Mesendoderm (in vitro differentiated cells): ENCODE measurements at regions not wholly inside any gene's neighbourhood (a gene's known extent, or its start where the extent isn't known, plus 50 kb on each side); places are given as distances from the start of the nearest gene placed in this dataset.

Experiments used
- DNase-seq: peaks from one replicate; pipeline ENCODE4 v3.0.0; 2013
- H2AK5ac ChIP-seq: 2 replicates; pipeline ENCODE4 v1.6.1; 2013; ENCODE audit warnings: low read length, inconsistent platforms
- H2BK120ac ChIP-seq: 2 replicates; pipeline ENCODE4 v1.6.1; 2013; ENCODE audit warnings: low read depth, mild to moderate bottlenecking, low read length, moderate library complexity, mixed read lengths
- H2BK15ac ChIP-seq: replicated peaks from 2 replicates; pipeline ENCODE4 v1.6.1; 2013; ENCODE audit warnings: low read depth, mild to moderate bottlenecking, moderate library complexity
- H2BK5ac ChIP-seq: 2 replicates; pipeline ENCODE4 v1.6.1; 2013; ENCODE audit warnings: low read length, inconsistent platforms
- H3K18ac ChIP-seq: 2 replicates; pipeline ENCODE4 v1.6.1; 2013; ENCODE audit warnings: mild to moderate bottlenecking, low read length, mixed read lengths
- H3K23ac ChIP-seq: one replicate; pipeline ENCODE4 v1.6.1; 2013; ENCODE audit warnings: low read length
- H3K27ac ChIP-seq: 2 replicates; pipeline ENCODE4 v1.5.1; 2013; ENCODE audit warnings: low read depth, mild to moderate bottlenecking, inconsistent platforms, low read length, moderate library complexity
- H3K27me3 ChIP-seq: 2 replicates; pipeline ENCODE4 v1.6.1; 2013; ENCODE audit warnings: low read length, control low read depth, mild to moderate bottlenecking, inconsistent platforms; ENCODE audit not compliant: insufficient read depth, poor library complexity
- H3K36me3 ChIP-seq: 2 replicates; pipeline ENCODE4 v1.6.1; 2013; ENCODE audit warnings: low read length, inconsistent platforms; ENCODE audit not compliant: control insufficient read depth, insufficient read depth
- H3K4ac ChIP-seq: one replicate; pipeline ENCODE4 v1.6.1; 2013; ENCODE audit warnings: low read depth, mild to moderate bottlenecking, low read length, moderate library complexity
- H3K4me1 ChIP-seq: 2 replicates; pipeline ENCODE4 v1.6.1; 2013; ENCODE audit warnings: low read depth, low read length, inconsistent platforms; ENCODE audit not compliant: control insufficient read depth
- H3K4me2 ChIP-seq: 2 replicates; pipeline ENCODE4 v1.6.1; 2013; ENCODE audit warnings: low read length
- H3K4me3 ChIP-seq: 2 replicates; pipeline ENCODE4 v1.5.1; 2013; ENCODE audit warnings: mild to moderate bottlenecking, low read length
- H3K56ac ChIP-seq: one replicate; pipeline ENCODE4 v1.6.1; 2013; ENCODE audit warnings: low read length
- H3K79me1 ChIP-seq: 2 replicates; pipeline ENCODE4 v1.6.1; 2013; ENCODE audit warnings: low read length, inconsistent platforms
- H3K79me2 ChIP-seq: 2 replicates; pipeline ENCODE4 v1.6.1; 2013; ENCODE audit warnings: mild to moderate bottlenecking, low read length; ENCODE audit not compliant: control insufficient read depth, insufficient read depth
- H3K9ac ChIP-seq: 2 replicates; pipeline ENCODE4 v1.6.1; 2013; ENCODE audit warnings: low read length, inconsistent platforms
- H4K5ac ChIP-seq: one replicate; pipeline ENCODE4 v1.6.1; 2013; ENCODE audit warnings: low read length
- H4K8ac ChIP-seq: one replicate; pipeline ENCODE4 v1.6.1; 2013; ENCODE audit warnings: low read depth, mild to moderate bottlenecking, control low read depth, low read length, moderate library complexity
- WGBS: extraction: QIAGEN DNeasy Blood & Tissue Kit; methylation state at CpG from one replicate; pipeline ENCODE4 v1.1.7; 2013; ENCODE audit warnings: low lambda C conversion rate, missing lambda C conversion rate; ENCODE audit not compliant: insufficient coverage; ENCODE audit errors: extremely low coverage; 5-methylcytosine and 5-hydroxymethylcytosine counted together

DNA sequence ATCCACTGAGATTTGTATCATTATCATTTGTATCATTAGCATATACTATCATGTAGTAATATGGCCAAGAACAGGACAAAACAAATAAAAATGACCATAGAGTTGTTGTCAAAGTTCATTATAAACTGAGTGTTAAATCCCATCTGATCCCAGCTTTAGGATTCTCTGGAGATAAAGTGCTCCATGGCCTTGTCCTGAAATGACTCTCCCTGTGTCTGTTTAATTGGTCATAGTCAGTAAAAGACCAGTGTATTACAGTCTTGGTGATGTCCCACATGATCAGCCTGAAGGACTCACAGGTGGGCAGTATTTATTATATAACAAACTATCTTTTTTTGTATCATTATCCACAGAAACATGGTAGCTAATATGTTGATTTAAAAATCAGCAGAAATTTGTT is 361.6 kb downstream of the TMEM135 start:
- no peaks in the 10 kb centered on the region for H3K36me3 ChIP-seq
- no peaks in the 10 kb centered on the region for H3K4me1 ChIP-seq
- no peak overlapping the region for H4K5ac ChIP-seq
- no peaks in the 10 kb centered on the region for H3K27me3 ChIP-seq
- no peak overlapping the region for H3K4me3 ChIP-seq
- no peak overlapping the region for H3K4me2 ChIP-seq
- H3K4ac ChIP-seq, result no peak overlapping the region
- no peaks in the 10 kb centered on the region for H3K79me2 ChIP-seq
- H3K79me1 ChIP-seq, result no peaks in the 10 kb centered on the region
- H3K18ac ChIP-seq, result no peak overlapping the region
- no peak overlapping the region for H3K23ac ChIP-seq
- H2BK15ac ChIP-seq, result no peak overlapping the region
- H2BK120ac ChIP-seq, result no peak overlapping the region
- no peak overlapping the region for H3K56ac ChIP-seq
- H3K9ac ChIP-seq, result no peak overlapping the region
- DNase-seq, result no peak
- no peak overlapping the region for H2BK5ac ChIP-seq
- H4K8ac ChIP-seq, result no peak overlapping the region
- H3K27ac ChIP-seq, result no peak overlapping the region
- no peak overlapping the region for H2AK5ac ChIP-seq

DNA sequence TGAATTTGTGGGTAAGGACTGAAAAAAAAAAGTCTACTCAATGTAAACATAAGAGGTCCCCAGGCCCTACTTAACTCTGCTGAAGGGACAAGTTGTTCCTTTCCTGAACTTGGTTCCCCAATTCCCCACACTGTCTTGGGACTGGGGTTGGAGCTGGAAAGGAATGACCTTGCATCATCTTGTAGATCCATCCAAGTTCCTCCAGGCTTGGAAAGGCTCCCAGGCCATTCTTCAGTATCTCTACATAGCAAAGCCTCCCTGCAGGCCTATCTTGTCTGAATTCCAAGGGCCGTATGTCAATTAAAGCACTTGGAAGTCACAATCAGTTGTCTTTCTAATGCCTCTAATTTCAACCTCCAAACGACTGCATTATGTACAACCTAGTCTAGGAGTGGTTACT is 361.2 kb downstream of the TMEM135 start:
- H4K5ac ChIP-seq, result no peak overlapping the region
- no peaks in the 10 kb centered on the region for H3K79me1 ChIP-seq
- no peak overlapping the region for H3K4ac ChIP-seq
- H2AK5ac ChIP-seq, result no peak overlapping the region
- DNase-seq, result no peak
- no peak overlapping the region for H3K4me2 ChIP-seq
- H2BK120ac ChIP-seq, result no peak overlapping the region
- no peak overlapping the region for H3K18ac ChIP-seq
- no peak overlapping the region for H3K23ac ChIP-seq
- no peak overlapping the region for H3K4me3 ChIP-seq
- H3K9ac ChIP-seq, result no peak overlapping the region
- H3K56ac ChIP-seq, result no peak overlapping the region
- H3K27me3 ChIP-seq, result no peaks in the 10 kb centered on the region
- no peaks in the 10 kb centered on the region for H3K4me1 ChIP-seq
- WGBS, result no CpG with 5 or more reads among the region's 2 CpGs
- H2BK5ac ChIP-seq, result no peak overlapping the region
- no peaks in the 10 kb centered on the region for H3K79me2 ChIP-seq
- H2BK15ac ChIP-seq, result no peak overlapping the region
- no peaks in the 10 kb centered on the region for H3K36me3 ChIP-seq
- H4K8ac ChIP-seq, result no peak overlapping the region
- no peak overlapping the region for H3K27ac ChIP-seq

DNA sequence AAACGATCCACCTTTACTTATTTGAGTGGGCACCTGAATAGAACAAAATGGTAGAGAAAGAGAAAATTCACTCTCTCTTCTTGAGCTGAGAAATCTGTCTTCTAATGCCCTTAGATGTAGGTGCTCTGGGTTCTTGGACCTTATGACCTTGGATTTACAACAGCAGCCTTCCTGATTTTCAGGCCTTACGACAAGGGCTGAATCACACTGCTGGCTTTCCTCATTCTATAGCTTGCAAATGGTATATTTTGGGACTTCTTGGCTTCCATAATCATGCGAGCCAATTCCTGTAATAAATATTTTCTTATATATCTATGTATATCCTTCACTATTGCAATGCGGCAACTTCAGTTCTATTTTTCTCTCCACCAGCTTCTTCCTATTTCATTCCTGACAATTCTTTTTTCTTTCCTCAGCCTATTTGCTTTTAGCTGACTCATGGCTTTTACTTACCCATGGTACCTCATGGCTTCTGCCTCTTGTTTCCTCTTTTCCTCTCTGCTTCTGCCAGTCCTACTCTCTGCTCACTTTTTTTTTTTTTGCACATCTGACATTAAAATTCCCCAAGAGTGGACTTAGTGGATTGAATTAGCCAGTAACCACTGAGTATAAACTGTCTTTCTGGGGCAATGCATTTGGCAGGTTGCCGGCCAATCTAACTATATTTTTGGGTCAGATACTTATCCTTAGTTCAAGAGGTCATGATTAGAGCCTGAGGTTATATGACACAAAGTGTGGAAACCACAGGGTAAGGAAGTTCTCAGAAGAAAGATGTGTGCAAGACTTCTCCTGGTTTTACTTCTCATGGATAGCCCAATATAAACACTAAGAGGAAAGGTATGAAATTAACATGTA is 359.5 kb downstream of the TMEM135 start:
- Histone ChIP-seq H3K9ac (no peak overlapping the region), H2AK5ac (no peak overlapping the region), H2BK15ac (no peak overlapping the region), H3K4me2 (no peak overlapping the region), H3K4me3 (no peak overlapping the region), H3K36me3 (no peaks in the 10 kb centered on the region), H3K56ac (no peak overlapping the region), H2BK5ac (no peak overlapping the region), H4K8ac (no peak overlapping the region), H4K5ac (no peak overlapping the region), H3K27me3 (no peaks in the 10 kb centered on the region), H3K18ac (no peak overlapping the region), H3K27ac (no peak overlapping the region), H3K79me1 (no peaks in the 10 kb centered on the region), H3K79me2 (no peaks in the 10 kb centered on the region), H3K4ac (no peak overlapping the region), H2BK120ac (no peak overlapping the region), H3K23ac (no peak overlapping the region), H3K4me1 (no peaks in the 10 kb centered on the region)
- DNase-seq, result no peak
- no CpG with 5 or more reads among the region's 5 CpGs for WGBS

DNA sequence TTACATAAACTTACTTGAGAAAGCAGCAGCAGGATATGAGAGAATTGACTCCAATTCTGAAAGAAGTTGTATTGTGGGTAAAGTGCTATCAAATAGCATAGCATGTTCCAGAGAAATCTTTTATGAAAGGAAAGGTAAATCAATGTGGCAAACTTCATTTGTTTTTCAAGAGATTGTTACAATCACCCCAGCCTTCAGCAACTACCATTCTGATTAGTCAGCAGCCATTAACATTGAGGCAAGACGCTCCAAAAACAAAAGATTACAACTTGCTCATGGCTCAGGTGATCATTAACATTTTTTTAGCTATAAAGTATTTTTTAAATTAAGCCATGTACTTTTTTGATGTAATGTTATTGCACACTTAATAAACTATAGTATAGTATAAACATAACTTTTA is 357.2 kb downstream of the TMEM135 start:
- Histone ChIP-seq H3K27me3 (no peaks in the 10 kb centered on the region), H3K18ac (no peak overlapping the region), H3K79me1 (no peaks in the 10 kb centered on the region), H4K5ac (no peak overlapping the region), H3K23ac (no peak overlapping the region), H3K56ac (no peak overlapping the region), H3K4me3 (no peak overlapping the region), H2BK15ac (no peak overlapping the region), H3K4me2 (no peak overlapping the region), H2AK5ac (no peak overlapping the region), H3K27ac (no peak overlapping the region), H3K4ac (no peak overlapping the region), H3K4me1 (no peaks in the 10 kb centered on the region), H3K79me2 (no peaks in the 10 kb centered on the region), H4K8ac (no peak overlapping the region), H2BK5ac (no peak overlapping the region), H2BK120ac (no peak overlapping the region), H3K9ac (no peak overlapping the region), H3K36me3 (no peaks in the 10 kb centered on the region)
- peak; percentile 14 for DNase-seq
- no CpG with 5 or more reads among the region's 1 CpG for WGBS

DNA sequence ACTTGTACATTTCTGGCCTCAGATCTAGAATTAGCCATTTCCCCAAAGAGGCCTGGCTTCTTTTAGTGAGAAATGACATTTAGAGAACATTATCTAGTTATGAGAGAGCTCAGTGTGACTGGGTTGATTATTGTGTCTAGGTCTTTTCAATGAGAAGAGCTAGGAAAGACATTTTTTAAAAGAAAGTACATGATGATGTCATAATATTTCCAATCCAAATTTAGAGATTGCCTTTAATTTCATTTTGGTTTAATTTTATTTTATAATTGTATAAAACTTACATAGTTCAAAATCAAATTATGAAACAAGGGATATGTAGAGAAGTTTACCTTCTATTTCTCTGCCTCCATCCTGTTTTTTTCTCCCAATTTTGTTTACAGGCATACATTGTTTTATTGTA is 354.9 kb downstream of the TMEM135 start:
- no peak overlapping the region for H2BK120ac ChIP-seq
- no peak overlapping the region for H3K4me3 ChIP-seq
- no peak overlapping the region for H3K4ac ChIP-seq
- no peaks in the 10 kb centered on the region for H3K79me2 ChIP-seq
- no peak overlapping the region for H2BK5ac ChIP-seq
- H3K4me1 ChIP-seq, result no peaks in the 10 kb centered on the region
- no peak overlapping the region for H3K56ac ChIP-seq
- H2BK15ac ChIP-seq, result no peak overlapping the region
- H3K36me3 ChIP-seq, result no peaks in the 10 kb centered on the region
- H3K18ac ChIP-seq, result no peak overlapping the region
- H3K9ac ChIP-seq, result no peak overlapping the region
- H4K5ac ChIP-seq, result no peak overlapping the region
- H3K27me3 ChIP-seq, result no peaks in the 10 kb centered on the region
- no peak overlapping the region for H2AK5ac ChIP-seq
- no peak overlapping the region for H3K4me2 ChIP-seq
- no peak overlapping the region for H3K27ac ChIP-seq
- no peaks in the 10 kb centered on the region for H3K79me1 ChIP-seq
- DNase-seq, result no peak
- no peak overlapping the region for H3K23ac ChIP-seq
- H4K8ac ChIP-seq, result no peak overlapping the region

DNA sequence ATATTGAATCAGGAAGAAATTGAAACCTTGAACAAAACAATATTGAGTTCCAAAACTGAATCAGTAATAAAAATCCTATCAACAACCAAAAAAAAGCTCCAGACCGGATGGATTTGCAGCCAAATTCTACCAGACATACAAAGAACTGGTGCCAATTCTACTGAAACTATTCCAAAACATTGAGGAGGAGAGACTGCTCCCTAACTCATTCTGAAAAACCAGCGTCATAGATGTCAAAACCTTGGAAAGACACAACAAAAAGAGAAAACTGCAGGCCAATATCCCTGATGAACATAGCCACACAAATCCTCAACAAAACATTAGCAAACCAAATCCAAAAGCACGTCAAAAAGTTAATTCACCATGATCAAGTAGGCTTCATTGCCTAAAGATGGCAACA is 353.8 kb downstream of the TMEM135 start:
- Histone ChIP-seq H3K9ac (no peak overlapping the region), H3K79me2 (no peaks in the 10 kb centered on the region), H3K4me3 (no peak overlapping the region), H3K18ac (no peak overlapping the region), H4K8ac (no peak overlapping the region), H2BK120ac (no peak overlapping the region), H4K5ac (no peak overlapping the region), H3K4ac (no peak overlapping the region), H3K27ac (no peak overlapping the region), H2AK5ac (no peak overlapping the region), H2BK15ac (no peak overlapping the region), H2BK5ac (no peak overlapping the region), H3K27me3 (no peaks in the 10 kb centered on the region), H3K56ac (no peak overlapping the region), H3K23ac (no peak overlapping the region), H3K4me1 (no peaks in the 10 kb centered on the region), H3K4me2 (no peak overlapping the region), H3K79me1 (no peaks in the 10 kb centered on the region), H3K36me3 (no peaks in the 10 kb centered on the region)
- DNase-seq, result no peak
- no CpG with 5 or more reads among the region's 3 CpGs for WGBS
